NCI-H1048 (cell line): ENCODE measurements at regions not wholly inside any gene's neighbourhood (a gene's known extent, or its start where the extent isn't known, plus 50 kb on each side); places are given as distances from the start of the nearest gene placed in this dataset.

ENCODE experiments used
- DNase-seq: peaks from one replicate; lab custom pipeline; 2025; lab: John Stamatoyannopoulos, UW

- DNase-seq = no peak
Observed at GRCh38 chr6:14785493-14785790, 460.4 kb upstream of the JARID2 start.

GRCh38 chr6:14786008-14786407 lies 459.9 kb upstream of the JARID2 start:
- DNase-seq = no peak

DNA sequence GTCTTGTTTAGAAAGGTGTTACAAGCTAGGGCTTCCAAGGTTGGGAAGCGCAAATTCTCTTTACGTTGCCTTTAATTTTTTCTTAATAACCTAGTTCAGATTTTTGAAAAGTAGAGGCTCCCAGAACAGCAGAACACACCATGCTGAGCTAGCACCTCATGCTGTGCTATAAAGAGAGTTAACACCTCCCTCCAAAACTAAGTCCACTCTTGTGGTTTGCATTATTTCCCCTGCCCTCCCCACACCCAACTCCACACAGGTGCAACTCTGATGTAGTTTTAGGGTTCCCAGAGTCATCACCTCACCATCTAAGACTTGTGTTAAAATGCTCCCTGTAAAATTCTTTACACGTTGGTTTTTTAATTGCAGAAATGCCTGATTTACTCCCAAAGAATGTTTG lies 459.4 kb upstream of the JARID2 start:
- DNase-seq = no peak

DNA sequence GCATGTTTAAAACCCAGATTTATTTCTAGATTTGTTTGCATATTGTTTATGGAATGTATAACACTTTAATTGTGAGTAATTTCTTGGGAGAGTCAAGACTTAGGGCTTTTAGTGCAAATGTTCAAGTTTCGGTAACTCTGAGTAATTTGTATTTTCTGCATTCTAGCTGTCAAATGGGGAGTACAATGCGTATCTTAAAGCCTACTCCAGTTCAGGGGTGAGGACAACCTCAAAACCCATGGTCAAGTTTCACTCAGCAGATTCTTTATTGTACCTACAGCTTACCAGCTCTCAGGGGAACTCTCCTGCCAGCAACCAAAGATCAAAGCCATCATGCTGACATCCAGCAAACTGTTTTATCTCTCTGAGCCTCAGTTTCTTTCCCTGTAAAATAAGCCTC lies 458.6 kb upstream of the JARID2 start:
- no peak for DNase-seq

DNA sequence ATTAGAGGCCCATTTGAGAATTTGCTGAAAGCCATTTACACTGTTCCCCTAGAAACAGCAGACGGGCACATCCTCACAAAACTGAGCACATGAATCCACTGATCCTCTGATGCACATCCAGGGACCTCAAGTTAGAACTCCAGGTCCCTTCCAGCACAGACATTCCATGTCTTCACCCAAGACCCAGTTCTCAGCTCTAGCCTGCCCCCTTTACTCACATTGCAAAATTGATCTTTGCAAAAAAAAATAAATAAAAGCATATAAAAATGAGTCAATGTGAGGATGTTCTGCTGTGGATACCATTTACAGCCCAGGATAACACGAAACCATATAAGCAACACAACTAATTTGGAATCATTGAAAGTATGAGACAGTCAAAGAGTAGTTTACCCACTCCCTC lies 458.2 kb upstream of the JARID2 start:
- DNase-seq = no peak

DNA sequence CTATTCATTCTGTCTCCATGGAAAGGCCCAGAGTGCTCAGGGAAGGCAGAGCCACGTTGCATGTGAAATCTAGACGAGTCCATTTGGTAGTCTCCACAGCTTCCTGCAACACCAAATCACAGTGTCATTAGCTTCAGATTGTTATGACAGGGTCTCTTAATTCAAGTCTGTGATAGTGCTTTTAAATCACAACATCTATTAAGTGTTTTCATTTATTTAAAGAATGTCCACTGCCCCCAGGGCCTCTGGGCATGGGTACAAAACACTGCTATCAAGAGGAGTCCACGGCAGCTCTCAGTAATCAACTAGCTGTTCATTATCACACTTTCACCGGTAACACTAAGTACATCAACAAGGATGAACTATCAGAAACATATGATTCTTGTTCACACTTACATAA lies 455.9 kb upstream of the JARID2 start:
- DNase-seq = no peak

GRCh38 chr6:14790976-14791375 lies 454.9 kb upstream of the JARID2 start:
- no peak for DNase-seq

GRCh38 chr6:14791526-14791925 lies 454.3 kb upstream of the JARID2 start:
- DNase-seq = no peak

- no peak for DNase-seq
Observed at GRCh38 chr6:14792118-14792955, 453.5 kb upstream of the JARID2 start.

DNA sequence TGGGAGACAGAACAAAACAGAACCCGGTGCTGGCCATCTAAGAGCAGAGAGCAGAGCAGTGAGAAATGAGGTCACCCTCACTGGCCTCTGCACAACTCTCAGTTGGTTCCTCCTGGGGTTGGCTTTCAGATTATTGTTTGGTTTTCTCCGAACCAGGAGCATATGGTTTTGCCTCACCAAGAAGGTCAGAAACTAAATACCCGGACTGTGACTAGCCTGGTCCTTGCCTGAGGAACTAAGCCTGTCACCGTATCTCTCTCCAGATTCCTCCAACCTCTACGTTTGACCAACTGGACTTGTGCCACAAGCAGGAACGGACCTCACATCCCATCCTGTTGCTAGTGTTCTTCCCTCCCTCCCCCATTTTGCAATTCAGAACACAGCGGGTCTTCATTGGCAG lies 450.4 kb upstream of the JARID2 start:
- no peak for DNase-seq

GRCh38 chr6:14796974-14797762 lies 448.7 kb upstream of the JARID2 start:
- DNase-seq = no peak

DNA sequence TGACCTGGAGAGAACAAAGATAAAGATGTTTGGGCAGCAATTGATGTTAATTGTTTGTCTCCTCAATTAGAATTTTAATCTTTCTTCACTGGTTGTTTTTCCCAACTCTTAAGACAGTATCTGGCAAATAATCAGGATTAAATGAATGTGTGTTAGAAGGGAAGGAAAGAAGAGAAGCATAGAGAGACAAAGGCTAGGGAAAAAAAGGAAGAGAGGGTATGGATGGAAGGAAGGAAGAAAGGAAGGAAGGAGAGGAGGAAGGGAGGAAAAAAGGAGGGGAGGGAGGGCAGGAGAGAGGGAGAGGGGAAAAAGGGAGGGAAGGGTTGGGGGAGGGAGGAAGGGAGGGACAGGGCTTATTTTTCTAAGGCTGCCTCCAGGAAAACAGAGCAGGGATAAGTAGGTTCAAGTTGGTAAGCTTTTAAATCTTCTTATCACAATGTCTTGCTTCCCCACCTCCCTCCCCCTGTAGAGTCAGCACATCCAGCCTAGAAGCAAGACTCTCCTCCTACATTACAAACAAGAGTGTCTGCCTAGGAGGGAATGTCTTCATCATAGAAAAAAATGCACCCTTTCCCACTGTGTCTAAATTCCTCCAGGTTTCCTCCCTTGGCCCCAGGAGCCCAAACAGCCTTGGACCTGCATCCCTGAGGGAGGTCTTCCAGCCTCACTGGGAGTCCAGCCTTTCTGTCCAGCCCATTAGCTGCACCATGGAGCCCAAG lies 447.8 kb upstream of the JARID2 start:
- no peak for DNase-seq

DNA sequence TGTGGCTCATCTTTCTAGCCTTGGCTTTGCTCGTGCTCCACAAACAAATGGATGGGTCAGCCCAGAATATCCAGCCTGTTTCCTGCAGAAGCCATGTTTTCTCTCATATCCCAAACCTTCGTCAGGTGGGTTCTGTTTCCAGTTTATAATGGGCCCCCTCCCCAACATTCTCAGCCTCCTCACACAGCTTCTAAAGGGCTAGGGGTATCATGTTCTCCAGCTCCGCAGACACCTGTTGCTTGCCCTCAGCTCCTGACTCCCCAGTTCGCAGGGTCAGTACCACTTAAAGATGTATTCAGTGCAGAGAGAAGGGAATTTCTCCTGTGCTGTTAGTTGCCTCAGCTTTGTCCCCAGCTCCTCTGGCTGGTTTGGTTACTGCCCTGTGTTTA lies 447.3 kb upstream of the JARID2 start:
- no peak for DNase-seq

GRCh38 chr6:14798996-14799588 lies 446.8 kb upstream of the JARID2 start:
- DNase-seq = no peak

DNA sequence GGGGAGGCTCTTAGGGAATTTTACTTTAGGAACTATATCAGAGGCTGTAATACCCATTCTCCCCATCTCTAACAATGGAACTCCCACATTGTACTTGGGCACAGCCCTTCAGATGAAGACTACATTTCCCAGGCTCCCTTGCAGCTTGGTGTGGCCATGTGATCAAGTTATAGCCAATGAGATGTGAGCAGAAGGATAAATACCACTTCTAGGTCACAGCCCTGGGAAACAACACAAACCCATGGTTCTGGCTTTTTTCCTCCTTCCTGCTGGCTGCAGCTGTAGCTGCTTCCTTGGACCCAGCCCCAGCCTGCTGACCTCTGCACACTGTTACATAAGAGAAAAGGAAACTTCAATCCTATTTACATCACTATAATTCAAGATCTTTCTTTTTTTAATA lies 445.9 kb upstream of the JARID2 start:
- no peak for DNase-seq

DNA sequence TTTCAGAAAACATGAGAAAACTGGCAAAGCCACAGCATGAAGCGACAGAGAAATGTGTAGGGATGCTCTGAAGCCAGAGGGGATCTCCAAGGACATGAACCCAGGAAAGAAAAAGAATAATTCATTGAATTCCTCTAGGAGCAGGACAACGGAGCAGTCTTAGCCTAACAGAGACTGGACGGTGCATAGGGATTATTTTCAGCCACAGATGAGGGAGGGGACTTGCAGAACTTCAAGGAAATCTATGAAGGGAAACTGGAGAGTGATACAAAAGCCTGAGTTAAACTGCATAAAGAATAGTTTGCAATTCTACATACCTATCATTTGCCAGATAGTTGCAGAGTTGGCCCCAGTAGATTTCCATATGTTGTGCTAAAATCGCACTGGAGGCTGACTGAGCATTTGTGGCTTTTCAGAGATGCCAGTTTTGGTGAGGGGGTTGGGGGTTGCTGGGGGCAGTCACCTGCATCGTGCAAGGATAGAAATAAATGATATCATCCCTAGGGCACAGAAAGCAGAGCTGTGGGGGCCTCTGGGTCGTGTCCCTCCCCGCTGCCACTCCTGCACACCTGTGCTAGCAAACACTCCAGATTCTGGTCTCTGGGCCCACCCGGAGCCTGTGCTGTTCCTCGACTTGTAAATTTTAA lies 443.2 kb upstream of the JARID2 start:
- DNase-seq = no peak

GRCh38 chr6:14804001-14804784 lies 441.7 kb upstream of the JARID2 start:
- DNase-seq = no peak

GRCh38 chr6:14804785-14805210 lies 441.1 kb upstream of the JARID2 start:
- no peak for DNase-seq

DNA sequence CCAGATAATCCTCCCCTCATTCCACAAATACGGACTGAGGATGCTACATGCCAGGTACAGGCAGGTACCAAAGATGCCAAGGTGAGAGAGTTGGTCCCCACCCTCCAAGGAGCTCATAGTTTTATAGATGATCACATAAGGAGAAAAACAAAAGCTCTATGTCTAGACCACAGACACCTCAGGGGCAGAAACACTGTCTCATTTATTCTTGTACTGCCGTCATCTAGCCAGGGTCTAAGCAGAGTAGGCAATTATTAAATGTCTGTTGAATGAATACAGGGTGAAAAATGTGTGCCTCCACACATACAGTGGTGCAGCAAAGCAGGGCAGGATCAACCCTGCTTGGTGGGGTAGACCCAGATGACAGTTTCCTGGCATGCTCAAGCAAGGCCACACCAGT lies 439.8 kb upstream of the JARID2 start:
- no peak for DNase-seq

DNA sequence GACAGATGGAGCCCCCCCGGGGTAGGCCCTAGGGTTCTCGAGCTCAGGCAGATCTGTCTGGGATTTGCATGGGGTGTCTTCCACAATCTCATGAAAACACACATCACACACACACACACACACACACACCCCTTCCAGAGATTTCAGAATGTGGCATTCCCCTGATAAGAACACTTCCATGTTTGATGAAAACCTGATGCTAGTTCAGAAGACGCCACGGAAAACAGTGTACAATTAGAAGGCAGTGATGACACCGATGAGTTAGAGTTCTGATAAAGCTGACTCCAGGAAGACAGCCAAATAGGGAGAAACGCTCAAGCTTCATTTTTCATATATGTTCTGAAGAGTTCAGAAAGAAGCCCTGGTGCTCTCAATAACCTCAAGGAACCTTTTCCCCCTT lies 438.7 kb upstream of the JARID2 start:
- DNase-seq = no peak

GRCh38 chr6:14807971-14808370 lies 437.9 kb upstream of the JARID2 start:
- no peak for DNase-seq
